Smooth muscle cell (in vitro differentiated cells): ENCODE measurements at regions not wholly inside any gene's neighbourhood (a gene's known extent, or its start where the extent isn't known, plus 50 kb on each side); places are given as distances from the start of the nearest gene placed in this dataset.

ENCODE experiments used
- DNase-seq: peaks from one replicate; lab custom pipeline; 2025; ENCODE audit not compliant: unreplicated experiment; lab: John Stamatoyannopoulos, UW
- H2AFZ ChIP-seq: fragments of 200-600 bp; sonication (generic); 2 replicates; pipeline ENCODE4 v1.6.0; 2016; ENCODE audit warnings: antibody characterized with exemption, low read depth, mild to moderate bottlenecking
- H3F3A ChIP-seq: fragments of 200-600 bp; sonication (generic); 2 replicates; pipeline ENCODE4 v1.6.0; 2017; ENCODE audit warnings: antibody characterized with exemption, low read depth
- H3K27ac ChIP-seq: fragments of 200-600 bp; sonication (generic); 2 replicates; pipeline ENCODE4 v1.5.1; 2016; ENCODE audit warnings: low read depth, mild to moderate bottlenecking
- H3K27me3 ChIP-seq: fragments of 200-600 bp; sonication (generic); 2 replicates; pipeline ENCODE4 v1.6.1; 2016; ENCODE audit warnings: low read depth, mild to moderate bottlenecking
- H3K36me3 ChIP-seq: fragments of 200-600 bp; sonication (generic); 2 replicates; pipeline ENCODE4 v1.5.1; 2016; ENCODE audit warnings: low read depth
- H3K4me1 ChIP-seq: fragments of 200-600 bp; sonication (generic); 2 replicates; pipeline ENCODE4 v1.5.1; 2016; ENCODE audit warnings: low read depth
- H3K4me2 ChIP-seq: fragments of 200-600 bp; sonication (generic); 2 replicates; pipeline ENCODE4 v1.6.0; 2016; ENCODE audit warnings: mild to moderate bottlenecking
- H3K4me3 ChIP-seq: fragments of 200-600 bp; sonication (generic); 2 replicates; pipeline ENCODE4 v1.5.1; 2016; ENCODE audit warnings: mild to moderate bottlenecking
- H3K79me2 ChIP-seq: fragments of 200-600 bp; sonication (generic); 2 replicates; pipeline ENCODE4 v1.6.0; 2016; ENCODE audit warnings: low read depth, mild to moderate bottlenecking
- H3K9ac ChIP-seq: fragments of 200-600 bp; sonication (generic); 2 replicates; pipeline ENCODE4 v1.6.0; 2016; ENCODE audit warnings: low read depth
- H3K9me3 ChIP-seq: fragments of 200-600 bp; sonication (generic); replicated peaks from 2 replicates; pipeline ENCODE4 v1.5.1; 2016; ENCODE audit warnings: low read depth
- H4K20me1 ChIP-seq: fragments of 200-600 bp; sonication (generic); 2 replicates; pipeline ENCODE4 v1.6.0; 2016; ENCODE audit warnings: low read depth
- WGBS: methylation state at CpG from one replicate; pipeline ENCODE4 v1.1.7; 2016; ENCODE audit warnings: low lambda C conversion rate; 5-methylcytosine and 5-hydroxymethylcytosine counted together
- TF ChIP-seq, protein P1 (sequence below): fragments of 200-600 bp; sonication (generic); IDR thresholded peaks from 2 replicates; pipeline ENCODE4 v1.5.1; 2017; ENCODE audit warnings: borderline replicate concordance, mild to moderate bottlenecking, antibody characterized with exemption; ENCODE audit not compliant: insufficient read depth, poor library complexity, severe bottlenecking

DNA sequence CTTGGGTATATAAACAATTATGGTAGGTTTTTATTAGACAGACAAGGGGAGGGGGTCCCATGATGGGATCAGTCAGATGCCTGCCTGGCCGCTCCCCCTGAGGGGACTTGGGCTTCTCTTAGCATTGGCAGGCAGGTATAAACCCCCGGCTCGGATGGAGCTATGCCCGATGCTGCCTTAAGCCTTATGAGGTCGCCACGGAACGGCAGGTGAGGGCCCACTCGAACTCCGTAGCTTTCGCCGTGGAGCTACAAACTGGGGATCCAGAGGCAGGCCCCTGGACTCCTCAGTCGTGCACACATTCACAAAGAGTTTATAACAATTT lies 148.8 kb downstream of the TRIM27 start:
- WGBS = 11% methylated on average over 11 of the region's 12 CpGs
- H3F3A ChIP-seq = peaks cover 26% of the 10 kb centered on the region

DNA sequence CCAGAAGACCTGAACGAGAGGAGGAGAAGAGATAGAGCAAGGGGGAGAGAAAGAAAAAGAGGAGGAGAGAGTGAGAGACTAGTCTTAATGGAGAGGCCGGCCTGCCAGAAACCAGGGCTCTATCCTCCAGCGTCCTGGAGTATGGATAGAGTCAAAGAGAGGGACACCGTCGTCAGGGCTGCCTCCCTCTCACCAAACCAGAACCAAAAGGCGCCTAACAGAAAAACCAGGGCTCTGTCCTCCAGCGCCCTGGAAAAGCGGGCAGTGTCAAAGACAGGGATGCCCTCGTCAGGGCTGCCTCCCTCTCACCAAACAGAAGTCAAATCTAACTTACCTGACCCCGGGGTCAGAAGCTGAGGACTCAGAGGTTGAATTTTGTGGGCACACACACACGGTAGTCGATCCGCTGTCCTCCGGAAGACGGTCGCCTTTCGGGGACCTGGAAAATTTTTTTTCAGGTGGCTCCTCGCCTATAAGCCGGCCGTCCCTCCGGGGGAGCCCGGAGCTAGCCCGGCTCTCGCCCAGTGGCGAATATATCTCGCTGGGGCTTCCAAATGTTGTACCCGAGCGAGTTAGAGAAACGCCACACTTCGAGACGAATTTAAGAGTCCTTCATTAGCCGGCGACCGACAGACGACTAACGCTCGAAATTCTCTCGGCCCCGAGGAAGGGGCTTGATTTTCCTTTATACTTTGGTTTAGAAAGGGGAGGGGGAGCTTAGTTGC lies 148.2 kb downstream of the TRIM27 start:
- no peaks in the 10 kb centered on the region for H3K36me3 ChIP-seq
- no peak overlapping the region for H3K27ac ChIP-seq
- peaks cover 93% of the 10 kb centered on the region for H3K27me3 ChIP-seq
- 2% methylated on average over 39 of the region's 39 CpGs for WGBS
- H4K20me1 ChIP-seq = no peaks in the 10 kb centered on the region
- peak overlapping the region; percentile 39 for H3K4me3 ChIP-seq
- TF ChIP-seq, protein P1, sequence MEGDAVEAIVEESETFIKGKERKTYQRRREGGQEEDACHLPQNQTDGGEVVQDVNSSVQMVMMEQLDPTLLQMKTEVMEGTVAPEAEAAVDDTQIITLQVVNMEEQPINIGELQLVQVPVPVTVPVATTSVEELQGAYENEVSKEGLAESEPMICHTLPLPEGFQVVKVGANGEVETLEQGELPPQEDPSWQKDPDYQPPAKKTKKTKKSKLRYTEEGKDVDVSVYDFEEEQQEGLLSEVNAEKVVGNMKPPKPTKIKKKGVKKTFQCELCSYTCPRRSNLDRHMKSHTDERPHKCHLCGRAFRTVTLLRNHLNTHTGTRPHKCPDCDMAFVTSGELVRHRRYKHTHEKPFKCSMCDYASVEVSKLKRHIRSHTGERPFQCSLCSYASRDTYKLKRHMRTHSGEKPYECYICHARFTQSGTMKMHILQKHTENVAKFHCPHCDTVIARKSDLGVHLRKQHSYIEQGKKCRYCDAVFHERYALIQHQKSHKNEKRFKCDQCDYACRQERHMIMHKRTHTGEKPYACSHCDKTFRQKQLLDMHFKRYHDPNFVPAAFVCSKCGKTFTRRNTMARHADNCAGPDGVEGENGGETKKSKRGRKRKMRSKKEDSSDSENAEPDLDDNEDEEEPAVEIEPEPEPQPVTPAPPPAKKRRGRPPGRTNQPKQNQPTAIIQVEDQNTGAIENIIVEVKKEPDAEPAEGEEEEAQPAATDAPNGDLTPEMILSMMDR = no peak
- peak overlapping the region; percentile 80 for H3K4me2 ChIP-seq
- no peak for DNase-seq
- H3F3A ChIP-seq = peaks cover 26% of the 10 kb centered on the region
- H3K79me2 ChIP-seq = no peaks in the 10 kb centered on the region
- no peaks in the 10 kb centered on the region for H3K9me3 ChIP-seq
- peak overlapping the region; percentile 82 for H2AFZ ChIP-seq
- H3K9ac ChIP-seq = no peak overlapping the region
- peaks cover 26% of the 10 kb centered on the region for H3K4me1 ChIP-seq

More for the DNA sequence above, 148.8 kb downstream of the TRIM27 start:
- Histone ChIP-seq H3K4me2 (peak overlapping the region; percentile 80), H3K27me3 (peaks cover 93% of the 10 kb centered on the region), H3K79me2 (no peaks in the 10 kb centered on the region), H3K4me1 (peaks cover 26% of the 10 kb centered on the region), H3K36me3 (no peaks in the 10 kb centered on the region), H4K20me1 (no peaks in the 10 kb centered on the region), H3K9me3 (no peaks in the 10 kb centered on the region), H3K27ac (no peak overlapping the region), H3K4me3 (peak overlapping the region; percentile 39), H2AFZ (peak overlapping the region; percentile 82), H3K9ac (no peak overlapping the region)
- TF ChIP-seq, protein P1 = no peak
- no peak for DNase-seq

DNA sequence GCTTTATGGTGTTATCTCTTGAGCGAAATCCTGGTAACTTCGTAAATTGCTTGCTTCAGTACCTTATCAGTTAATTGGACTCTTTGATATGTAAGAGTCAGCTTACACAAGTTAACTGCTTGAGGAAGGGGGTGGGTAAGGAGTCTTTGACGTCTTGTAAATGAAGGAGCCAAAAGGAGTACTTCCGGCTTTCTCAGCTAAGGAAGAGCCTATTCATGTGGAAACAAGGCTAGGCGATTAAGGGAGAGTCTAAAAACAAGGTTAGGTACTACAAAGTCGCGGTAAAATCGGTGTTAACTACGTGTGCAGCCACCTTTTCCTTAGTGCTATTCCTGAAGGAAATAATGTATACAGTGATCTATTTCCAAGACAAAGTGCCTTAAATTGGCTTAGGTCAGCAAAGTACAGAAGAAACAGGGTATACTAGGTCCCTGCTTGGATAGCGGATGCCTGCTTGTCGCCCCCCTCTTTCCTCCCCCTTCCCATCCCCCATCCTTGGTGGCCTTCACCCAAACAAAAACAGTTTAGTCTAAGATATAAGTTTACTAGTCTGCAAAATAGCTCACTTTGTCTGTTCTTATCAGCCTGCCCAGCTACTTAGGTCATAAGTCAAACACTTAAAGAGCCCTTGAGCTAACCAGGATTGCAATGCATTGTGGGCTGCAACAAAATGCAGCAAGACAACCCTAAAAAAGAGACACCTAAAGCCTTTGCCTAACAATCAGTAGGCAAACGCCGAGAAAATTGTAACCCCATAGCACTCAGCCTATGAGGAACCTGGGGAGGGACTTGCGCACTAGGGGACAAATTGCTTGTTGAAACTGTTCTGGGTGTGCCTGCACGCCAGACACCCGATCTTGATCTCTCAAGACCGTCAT lies 147.3 kb downstream of the TRIM27 start:
- Histone ChIP-seq H2AFZ (peak overlapping the region; percentile 82), H3K4me1 (peaks cover 26% of the 10 kb centered on the region), H3F3A (peaks cover 26% of the 10 kb centered on the region), H4K20me1 (no peaks in the 10 kb centered on the region), H3K27me3 (peaks cover 94% of the 10 kb centered on the region), H3K4me2 (peak overlapping the region; percentile 80), H3K9ac (no peak overlapping the region), H3K4me3 (peak overlapping the region; percentile 39), H3K9me3 (no peaks in the 10 kb centered on the region), H3K36me3 (no peaks in the 10 kb centered on the region), H3K79me2 (no peaks in the 10 kb centered on the region), H3K27ac (no peak overlapping the region)
- no peak for DNase-seq
- TF ChIP-seq, protein P1 = no peak
- 2% methylated on average over 17 of the region's 17 CpGs for WGBS
